ENCODE measurements at regions not wholly inside any gene's neighbourhood (a gene's known extent, or its start where the extent isn't known, plus 50 kb on each side); places are given as distances from the start of the nearest gene placed in this dataset.

- no peaks in the 10 kb centered on the region for H3K79me2 ChIP-seq (ENCODE audit: control insufficient read depth, insufficient read depth, low read length)
- POLR2A ChIA-PET = interaction anchor here (0.6 kb wide), 1 partner anchor 14 kb away, joined by 4 read pairs; no protein-coding TSS in a partner anchor
- H3K9me1 ChIP-seq (ENCODE audit: control insufficient read depth, insufficient read depth, low read length) = no peaks in the 10 kb centered on the region
- H3K4me3 ChIP-seq = no peak overlapping the region
- FAIRE-seq = no peak
- no peaks in the 10 kb centered on the region for H3K4me1 ChIP-seq (replicated peaks in 1 of 2; ENCODE audit: control insufficient read depth in 2 of 2, insufficient read depth in 2 of 2, low read length in 2 of 2)
- no peak overlapping the region for H3K4me2 ChIP-seq (ENCODE audit: insufficient read depth, low read length)
- no peak for DNase-seq (ENCODE audit: extremely low read depth in 1 of 4, low spot score in 3 of 4)
- H3K9ac ChIP-seq (ENCODE audit: insufficient read depth in 1 of 2, low read depth in 2 of 2, low read length in 2 of 2) = no peak overlapping the region
- in situ Hi-C loops (cut with MboI) (no loop called here), intact Hi-C loops (cut with micrococcal nuclease) (no loop called here)
- no peaks in the 10 kb centered on the region for H3K36me3 ChIP-seq (ENCODE audit: control insufficient read depth, insufficient read depth, low read length)
- H3K9me3 ChIP-seq (replicated peaks; ENCODE audit: control insufficient read depth, insufficient read depth, low read depth, low read length) = no peaks in the 10 kb centered on the region
- no TSS peak for BruUV-seq (replicated peaks)
- peaks cover 6 to 8% of the 10 kb centered on the region in 2 experiments; a peak in 2 of 5 replicates for H3K27me3 ChIP-seq (ENCODE audit: control insufficient read depth in 2 of 2, insufficient read depth in 2 of 2, low read length in 2 of 2)
- no peak overlapping the region for H2AFZ ChIP-seq (ENCODE audit: low read depth, low read length)
- TF ChIP-seq FOXJ3 (CRISPR knock-in tag; IDR thresholded peaks at IDR 0.05) (no peak), ZBTB17 (CRISPR knock-in tag; IDR thresholded peaks at IDR 0.05) (no peak), SRSF7 (optimal IDR thresholded peaks at IDR 0.05; ENCODE audit: low read depth, low read length) (no peak), KLF10 (CRISPR knock-in tag; IDR thresholded peaks at IDR 0.05) (no peak), RBFOX2 (IDR thresholded peaks at IDR 0.05; ENCODE audit: low read depth, low read length) (no peak), MAFG (tag; conservative IDR thresholded peaks at IDR 0.05) (no peak), NBN (IDR thresholded peaks at IDR 0.05; ENCODE audit: low read depth) (no peak), NCOA2 (IDR thresholded peaks at IDR 0.05; ENCODE audit: partially characterized antibody in 2 of 2) (no peak), ZNF41 (CRISPR knock-in tag; conservative IDR thresholded peaks at IDR 0.05) (no peak), KAT2B (IDR thresholded peaks at IDR 0.05; ENCODE audit: low read depth, low read length) (no peak), TAF9B (IDR thresholded peaks at IDR 0.05; ENCODE audit: partially characterized antibody) (no peak), ZBTB5 (IDR thresholded peaks at IDR 0.05) (no peak), CBFB (CRISPR knock-in tag; IDR thresholded peaks at IDR 0.05) (no peak), POLR2AphosphoS5 (IDR thresholded peaks at IDR 0.05; ENCODE audit: control insufficient read depth, insufficient read depth, low read depth, low read length) (no peak)
- TF ChIP-seq, protein P1, sequence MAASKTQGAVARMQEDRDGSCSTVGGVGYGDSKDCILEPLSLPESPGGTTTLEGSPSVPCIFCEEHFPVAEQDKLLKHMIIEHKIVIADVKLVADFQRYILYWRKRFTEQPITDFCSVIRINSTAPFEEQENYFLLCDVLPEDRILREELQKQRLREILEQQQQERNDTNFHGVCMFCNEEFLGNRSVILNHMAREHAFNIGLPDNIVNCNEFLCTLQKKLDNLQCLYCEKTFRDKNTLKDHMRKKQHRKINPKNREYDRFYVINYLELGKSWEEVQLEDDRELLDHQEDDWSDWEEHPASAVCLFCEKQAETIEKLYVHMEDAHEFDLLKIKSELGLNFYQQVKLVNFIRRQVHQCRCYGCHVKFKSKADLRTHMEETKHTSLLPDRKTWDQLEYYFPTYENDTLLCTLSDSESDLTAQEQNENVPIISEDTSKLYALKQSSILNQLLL (CRISPR knock-in tag; IDR thresholded peaks at IDR 0.05; ENCODE audit: borderline replicate concordance) = no peak
- TF ChIP-seq, protein P2, sequence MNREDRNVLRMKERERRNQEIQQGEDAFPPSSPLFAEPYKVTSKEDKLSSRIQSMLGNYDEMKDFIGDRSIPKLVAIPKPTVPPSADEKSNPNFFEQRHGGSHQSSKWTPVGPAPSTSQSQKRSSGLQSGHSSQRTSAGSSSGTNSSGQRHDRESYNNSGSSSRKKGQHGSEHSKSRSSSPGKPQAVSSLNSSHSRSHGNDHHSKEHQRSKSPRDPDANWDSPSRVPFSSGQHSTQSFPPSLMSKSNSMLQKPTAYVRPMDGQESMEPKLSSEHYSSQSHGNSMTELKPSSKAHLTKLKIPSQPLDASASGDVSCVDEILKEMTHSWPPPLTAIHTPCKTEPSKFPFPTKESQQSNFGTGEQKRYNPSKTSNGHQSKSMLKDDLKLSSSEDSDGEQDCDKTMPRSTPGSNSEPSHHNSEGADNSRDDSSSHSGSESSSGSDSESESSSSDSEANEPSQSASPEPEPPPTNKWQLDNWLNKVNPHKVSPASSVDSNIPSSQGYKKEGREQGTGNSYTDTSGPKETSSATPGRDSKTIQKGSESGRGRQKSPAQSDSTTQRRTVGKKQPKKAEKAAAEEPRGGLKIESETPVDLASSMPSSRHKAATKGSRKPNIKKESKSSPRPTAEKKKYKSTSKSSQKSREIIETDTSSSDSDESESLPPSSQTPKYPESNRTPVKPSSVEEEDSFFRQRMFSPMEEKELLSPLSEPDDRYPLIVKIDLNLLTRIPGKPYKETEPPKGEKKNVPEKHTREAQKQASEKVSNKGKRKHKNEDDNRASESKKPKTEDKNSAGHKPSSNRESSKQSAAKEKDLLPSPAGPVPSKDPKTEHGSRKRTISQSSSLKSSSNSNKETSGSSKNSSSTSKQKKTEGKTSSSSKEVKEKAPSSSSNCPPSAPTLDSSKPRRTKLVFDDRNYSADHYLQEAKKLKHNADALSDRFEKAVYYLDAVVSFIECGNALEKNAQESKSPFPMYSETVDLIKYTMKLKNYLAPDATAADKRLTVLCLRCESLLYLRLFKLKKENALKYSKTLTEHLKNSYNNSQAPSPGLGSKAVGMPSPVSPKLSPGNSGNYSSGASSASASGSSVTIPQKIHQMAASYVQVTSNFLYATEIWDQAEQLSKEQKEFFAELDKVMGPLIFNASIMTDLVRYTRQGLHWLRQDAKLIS (CRISPR knock-in tag; IDR thresholded peaks at IDR 0.05) = no peak
- WGBS (ENCODE audit: insufficient coverage, low coverage, missing lambda C conversion rate) = 1% methylated on average over 5 of the region's 5 CpGs
- H4K20me1 ChIP-seq (replicated peaks; ENCODE audit: control insufficient read depth, insufficient read depth, low read length) = no peaks in the 10 kb centered on the region; the same call in 1 of the 2 replicates
- ATAC-seq = no peak; the same call in 1 of the 3 replicates
- H3K27ac ChIP-seq (ENCODE audit: extremely low read depth, low read depth, low read length) = no peak overlapping the region
- CTCF ChIA-PET (ENCODE audit: low intra/inter-chr PET ratio) = no interaction called here
Measured at GRCh38 chr1:114238053-114238452, 84.4 kb upstream of the SYT6 start.

Measured in K562 (cell line).